CD4-positive, CD25-positive, alpha-beta regulatory T cell (primary cell): ENCODE measurements at regions not wholly inside any gene's neighbourhood (a gene's known extent, or its start where the extent isn't known, plus 50 kb on each side); places are given as distances from the start of the nearest gene placed in this dataset.

Experiments
- ATAC-seq, 2 donors: fragments of 150-1000 bp; cut with Tn5 transposase; one replicate each; pipeline ENCODE4 v1.10.0; 2021; ENCODE audit warnings: low read depth in 2 of 2, moderate number of reproducible peaks in 2 of 2, moderate library complexity in 1 of 2
- DNase-seq, 3 donors: peaks; one replicate each; pipeline versions ENCODE4 v3.0.0 to v3.0.0-alpha.2; 2012 to 2022; ENCODE audit warnings: mixed read lengths in 1 of 3
- H3K27ac ChIP-seq: one replicate; pipeline ENCODE4 v1.7.0; 2013; ENCODE audit warnings: mild to moderate bottlenecking, low read length; ENCODE audit not compliant: insufficient read depth, poor library complexity, severe bottlenecking
- H3K27me3 ChIP-seq: one replicate; pipeline ENCODE4 v1.7.0; 2013; ENCODE audit warnings: low read length; ENCODE audit not compliant: control insufficient read depth, insufficient read depth
- H3K36me3 ChIP-seq: one replicate; pipeline ENCODE4 v1.7.0; 2013; ENCODE audit warnings: mild to moderate bottlenecking, low read length, moderate library complexity; ENCODE audit not compliant: control insufficient read depth, insufficient read depth
- H3K4me1 ChIP-seq: 2 replicates; pipeline ENCODE4 v1.7.0; 2013; ENCODE audit warnings: mild to moderate bottlenecking, low read length; ENCODE audit not compliant: insufficient read depth, control insufficient read depth, poor library complexity, severe bottlenecking
- H3K4me3 ChIP-seq: one replicate; pipeline ENCODE4 v1.7.0; 2013; ENCODE audit warnings: low read depth, mild to moderate bottlenecking, low read length, moderate library complexity
- H3K9me3 ChIP-seq, 2 experiments: 1 replicate in 1 of 2; 2 replicates in 1 of 2; pipeline ENCODE4 v1.7.0; 2013; ENCODE audit warnings: low read length in 2 of 2, mild to moderate bottlenecking in 1 of 2, moderate library complexity in 1 of 2; ENCODE audit not compliant: control insufficient read depth in 2 of 2
- H3K27ac Mint-ChIP-seq, 3 donors: one replicate each; pipeline ENCODE4 v1.8.0; 2020 to 2022; ENCODE audit warnings: mild to moderate bottlenecking in 3 of 3, mixed read lengths in 3 of 3, moderate library complexity in 2 of 3
- H3K27me3 Mint-ChIP-seq: one replicate; pipeline ENCODE4 v1.8.0; 2022; ENCODE audit warnings: mild to moderate bottlenecking, mixed read lengths
- H3K36me3 Mint-ChIP-seq: one replicate; pipeline ENCODE4 v1.8.0; 2020; ENCODE audit warnings: mixed read lengths
- H3K4me1 Mint-ChIP-seq, 4 donors: one replicate each; pipeline ENCODE4 v1.8.0; 2020 to 2022; ENCODE audit warnings: mixed read lengths in 4 of 4, mild to moderate bottlenecking in 1 of 4
- H3K4me3 Mint-ChIP-seq, 4 donors: one replicate each; pipeline ENCODE4 v1.8.0; 2020 to 2022; ENCODE audit warnings: mild to moderate bottlenecking in 4 of 4, mixed read lengths in 4 of 4, moderate library complexity in 3 of 4
- H3K9me3 Mint-ChIP-seq, 7 donors: one replicate each; pipeline ENCODE4 v1.8.0; 2020 to 2022; ENCODE audit warnings: mixed read lengths in 7 of 7, mild to moderate bottlenecking in 3 of 7, moderate library complexity in 2 of 7

DNA sequence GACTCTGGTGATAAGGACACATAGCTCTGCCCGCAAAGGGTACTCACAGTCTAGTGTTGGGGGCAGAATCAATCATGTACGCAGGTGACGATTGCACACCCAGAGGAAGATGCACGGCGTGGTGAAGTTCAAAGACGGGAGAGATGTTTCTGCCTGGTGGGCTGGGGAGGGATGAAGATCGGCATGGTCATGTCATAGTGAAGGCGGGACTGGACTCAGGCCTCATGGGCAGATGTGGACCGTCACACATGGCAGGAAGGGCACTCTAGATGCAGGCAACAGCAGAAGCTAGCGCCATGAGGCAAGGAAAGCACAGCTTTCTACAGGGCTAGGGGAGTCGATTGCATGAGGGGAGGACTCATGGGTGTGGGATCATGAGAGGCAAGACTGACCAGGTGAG lies 240.6 kb downstream of the OPA1 start:
- H3K4me1 ChIP-seq, result no peaks in the 10 kb centered on the region
- H3K36me3 Mint-ChIP-seq, result no peaks in the 10 kb centered on the region
- DNase-seq (no peak), ATAC-seq (no peak)
- H3K9me3 Mint-ChIP-seq, result peaks cover 0 to 3% (median 0%) of the 10 kb centered on the region in 7 donors
- no peak overlapping the region for H3K4me3 ChIP-seq
- H3K27ac Mint-ChIP-seq, result no peak overlapping the region
- peaks cover 7% of the 10 kb centered on the region for H3K27me3 Mint-ChIP-seq
- no peaks in the 10 kb centered on the region for H3K27me3 ChIP-seq
- H3K4me1 Mint-ChIP-seq, result no peaks in the 10 kb centered on the region
- H3K27ac ChIP-seq, result no peak overlapping the region
- no peak overlapping the region for H3K4me3 Mint-ChIP-seq
- no peaks in the 10 kb centered on the region for H3K9me3 ChIP-seq
- no peaks in the 10 kb centered on the region for H3K36me3 ChIP-seq

DNA sequence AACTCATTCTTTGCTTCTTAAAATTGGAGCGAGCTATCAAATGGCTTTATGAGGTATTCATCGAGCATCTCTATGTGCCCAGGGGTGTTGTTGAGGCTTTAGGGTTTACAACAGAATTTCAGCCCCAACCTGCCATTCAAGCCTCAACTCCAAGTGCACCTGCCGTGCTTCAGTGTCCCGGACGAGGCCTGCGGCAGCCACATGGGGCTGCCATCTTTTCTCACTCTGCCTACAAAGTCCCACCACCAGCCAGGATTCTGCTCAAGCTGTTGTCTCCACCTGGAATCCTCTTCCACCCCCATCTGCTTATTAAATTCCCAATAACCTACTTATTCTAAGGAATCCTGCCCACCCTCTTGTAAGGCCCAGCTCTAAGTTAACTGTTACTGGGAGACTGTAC lies 242.4 kb downstream of the OPA1 start:
- H3K4me1 Mint-ChIP-seq, result no peaks in the 10 kb centered on the region
- no peaks in the 10 kb centered on the region for H3K4me1 ChIP-seq

DNA sequence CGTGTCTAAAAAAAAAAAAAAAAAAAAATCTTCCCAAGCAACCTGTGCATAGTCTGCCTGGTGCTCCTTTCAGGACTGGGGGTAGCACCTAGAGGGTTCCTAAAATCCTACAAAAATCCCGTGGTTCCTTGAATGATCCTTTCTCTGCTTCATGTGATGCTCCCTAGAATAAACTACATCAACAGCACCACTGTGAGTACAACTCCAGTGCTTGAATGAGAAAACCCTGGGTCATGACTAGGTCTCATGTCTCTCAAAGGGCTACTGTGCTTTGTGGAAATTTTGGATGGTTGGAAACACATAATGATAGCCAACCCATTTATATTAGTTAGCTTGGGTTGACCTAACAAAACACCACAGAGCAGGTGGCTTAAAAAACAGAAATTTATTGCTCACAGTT lies 243.5 kb downstream of the OPA1 start:
- no peak overlapping the region for H3K4me3 ChIP-seq
- ATAC-seq (no peak), DNase-seq (no peak)
- H3K4me1 ChIP-seq, result no peaks in the 10 kb centered on the region
- no peaks in the 10 kb centered on the region for H3K36me3 ChIP-seq
- H3K9me3 ChIP-seq, result no peaks in the 10 kb centered on the region
- no peak overlapping the region for H3K4me3 Mint-ChIP-seq
- peaks cover 16% of the 10 kb centered on the region for H3K27me3 Mint-ChIP-seq
- no peaks in the 10 kb centered on the region for H3K36me3 Mint-ChIP-seq
- H3K4me1 Mint-ChIP-seq, result peaks cover 0 to under 1% (median 0%) of the 10 kb centered on the region in 4 donors
- H3K27me3 ChIP-seq, result peaks cover 4% of the 10 kb centered on the region
- no peak overlapping the region for H3K27ac Mint-ChIP-seq
- no peak overlapping the region for H3K27ac ChIP-seq
- peaks cover 0 to 3% (median 0%) of the 10 kb centered on the region in 7 donors for H3K9me3 Mint-ChIP-seq

More for the DNA sequence above, 242.4 kb downstream of the OPA1 start:
- Mint-ChIP-seq H3K4me3 (no peak overlapping the region), H3K36me3 (no peaks in the 10 kb centered on the region), H3K27ac (no peak overlapping the region), H3K27me3 (peaks cover 12% of the 10 kb centered on the region), H3K9me3 (peaks cover 0 to 3% (median 0%) of the 10 kb centered on the region in 7 donors)
- H3K4me3 ChIP-seq, result no peak overlapping the region
- ATAC-seq, result no peak
- no peaks in the 10 kb centered on the region for H3K27me3 ChIP-seq
- no peaks in the 10 kb centered on the region for H3K9me3 ChIP-seq
- no peaks in the 10 kb centered on the region for H3K36me3 ChIP-seq
- DNase-seq, result no peak
- H3K27ac ChIP-seq, result no peak overlapping the region

DNA sequence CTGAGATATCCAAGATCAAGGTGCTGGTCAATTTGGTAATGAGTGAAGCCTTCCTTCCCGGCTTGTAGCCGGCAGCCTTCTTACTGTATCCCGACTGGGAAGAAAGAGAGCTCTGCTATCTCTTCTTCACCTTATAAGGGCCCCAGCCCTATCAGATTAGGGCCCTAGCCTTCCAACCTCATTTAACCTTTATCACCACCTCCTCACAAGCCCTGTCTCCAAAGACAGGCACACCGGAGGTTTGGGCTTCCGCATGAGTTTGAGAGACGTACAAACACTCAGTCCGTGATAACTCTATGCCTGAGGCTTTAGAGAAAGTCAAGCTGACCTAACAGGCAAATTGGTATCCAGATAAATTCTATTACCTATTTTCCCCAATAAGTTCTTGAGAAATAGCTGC lies 243.9 kb downstream of the OPA1 start:
- no peak overlapping the region for H3K27ac Mint-ChIP-seq
- no peak overlapping the region for H3K4me3 ChIP-seq
- ATAC-seq, result no peak

DNA sequence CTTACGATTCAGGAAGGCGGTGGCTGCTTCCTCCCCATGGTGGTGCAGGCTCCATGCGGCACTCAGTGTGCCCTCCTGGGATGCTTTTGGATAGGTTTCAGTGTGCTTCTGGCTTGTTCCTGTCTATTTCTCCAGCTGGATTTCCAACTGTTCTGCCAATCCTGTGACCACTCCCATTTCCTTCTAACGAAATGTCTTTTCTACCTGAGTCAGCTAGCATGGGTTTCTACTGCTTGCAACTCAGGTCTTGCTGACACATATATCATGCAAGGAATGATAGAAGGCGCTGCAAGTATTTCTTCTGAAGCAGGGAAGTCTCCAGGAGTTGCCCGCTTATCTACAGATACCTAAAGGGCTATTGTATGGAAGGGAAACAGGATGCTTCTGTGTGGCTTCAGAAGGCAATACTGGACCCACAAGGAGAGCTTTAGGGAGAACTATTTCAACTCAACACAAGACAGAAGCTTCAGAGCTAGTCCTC lies 244.4 kb downstream of the OPA1 start:
- Histone ChIP-seq H3K27me3 (peaks cover 8% of the 10 kb centered on the region), H3K27ac (no peak overlapping the region), H3K4me3 (no peak overlapping the region), H3K36me3 (no peaks in the 10 kb centered on the region), H3K4me1 (no peaks in the 10 kb centered on the region), H3K9me3 (no peaks in the 10 kb centered on the region)
- ATAC-seq (no peak), DNase-seq (no peak)
- H3K4me3 Mint-ChIP-seq, result no peak overlapping the region
- H3K4me1 Mint-ChIP-seq, result peaks cover 0 to 2% (median 0%) of the 10 kb centered on the region in 4 donors
- peaks cover 18% of the 10 kb centered on the region for H3K27me3 Mint-ChIP-seq
- no peaks in the 10 kb centered on the region for H3K36me3 Mint-ChIP-seq
- H3K9me3 Mint-ChIP-seq, result peaks cover 0 to 4% (median 0%) of the 10 kb centered on the region in 7 donors
- no peak overlapping the region for H3K27ac Mint-ChIP-seq

More for the DNA sequence above, 243.9 kb downstream of the OPA1 start:
- no peaks in the 10 kb centered on the region for H3K36me3 Mint-ChIP-seq
- DNase-seq, result no peak
- peaks cover 18% of the 10 kb centered on the region for H3K27me3 Mint-ChIP-seq
- Histone ChIP-seq H3K4me1 (no peaks in the 10 kb centered on the region), H3K27me3 (peaks cover 6% of the 10 kb centered on the region), H3K36me3 (no peaks in the 10 kb centered on the region), H3K9me3 (no peaks in the 10 kb centered on the region), H3K27ac (no peak overlapping the region)
- no peak overlapping the region for H3K4me3 Mint-ChIP-seq
- H3K9me3 Mint-ChIP-seq, result peaks cover 0 to 4% (median 0%) of the 10 kb centered on the region in 7 donors
- peaks cover 0 to 2% (median 0%) of the 10 kb centered on the region in 4 donors for H3K4me1 Mint-ChIP-seq

DNA sequence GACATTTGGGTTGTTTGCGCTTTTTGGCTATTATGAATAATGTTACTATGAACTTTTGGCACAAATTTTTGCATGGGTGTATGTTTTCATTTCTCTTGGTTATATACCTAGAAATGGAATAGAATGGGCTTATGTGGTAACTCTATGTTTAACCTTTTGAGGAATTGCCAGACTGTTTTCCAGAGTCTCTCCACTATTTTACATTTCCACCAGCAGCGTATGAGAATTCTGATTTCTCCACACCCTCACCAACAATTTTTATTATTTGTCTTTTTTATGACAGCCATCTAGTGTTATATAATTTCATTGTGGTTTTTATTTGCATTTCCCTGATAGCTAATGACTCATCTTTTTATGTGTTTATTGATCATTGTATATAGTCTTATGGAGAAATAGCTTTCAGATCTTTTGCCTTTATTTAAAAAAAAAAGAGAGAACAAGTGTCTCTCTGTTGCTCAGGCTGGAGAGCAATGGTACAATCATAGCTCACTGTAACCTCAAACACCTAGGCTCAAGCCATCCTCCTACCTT lies 247.2 kb downstream of the OPA1 start:
- ATAC-seq, result no peak
- no peak for DNase-seq
- peaks cover 0 to 2% (median 0%) of the 10 kb centered on the region in 4 donors for H3K4me1 Mint-ChIP-seq
- no peak overlapping the region for H3K27ac Mint-ChIP-seq
- Histone ChIP-seq H3K27me3 (peaks cover 8% of the 10 kb centered on the region), H3K27ac (no peak overlapping the region), H3K4me1 (no peaks in the 10 kb centered on the region), H3K36me3 (no peaks in the 10 kb centered on the region), H3K9me3 (no peaks in the 10 kb centered on the region), H3K4me3 (no peak overlapping the region)
- no peak overlapping the region for H3K4me3 Mint-ChIP-seq
- H3K36me3 Mint-ChIP-seq, result no peaks in the 10 kb centered on the region
- peaks cover 28% of the 10 kb centered on the region for H3K27me3 Mint-ChIP-seq
- peaks cover 0 to 6% (median 0%) of the 10 kb centered on the region in 7 donors for H3K9me3 Mint-ChIP-seq

DNA sequence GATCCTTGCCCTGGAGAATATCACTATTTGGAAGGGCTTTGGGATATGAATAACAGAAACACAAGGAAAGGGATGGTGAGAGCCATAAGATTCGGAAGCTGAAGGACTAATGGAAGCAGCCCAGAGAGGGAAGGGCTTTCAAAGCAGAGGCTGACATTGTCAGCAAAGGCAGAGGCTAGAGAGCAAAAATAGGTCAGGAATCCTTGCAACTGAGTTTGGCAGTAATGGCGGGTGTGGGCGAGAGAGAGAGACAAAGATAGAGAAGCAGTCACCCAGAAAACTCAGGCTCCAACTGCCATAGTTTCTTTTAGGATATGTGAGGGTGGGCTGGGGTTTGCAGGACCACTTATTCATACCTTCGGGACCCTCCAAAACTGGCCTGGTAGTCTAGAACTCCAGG lies 248.6 kb downstream of the OPA1 start:
- H3K27ac ChIP-seq, result no peak overlapping the region
- no peak for DNase-seq
- Mint-ChIP-seq H3K27ac (no peak overlapping the region), H3K4me1 (peaks cover 0 to 2% (median 0%) of the 10 kb centered on the region in 4 donors), H3K36me3 (no peaks in the 10 kb centered on the region), H3K9me3 (peaks cover 0 to 6% (median 2%) of the 10 kb centered on the region in 7 donors), H3K4me3 (no peak overlapping the region), H3K27me3 (peaks cover 25% of the 10 kb centered on the region)
- ATAC-seq, result no peak
- no peaks in the 10 kb centered on the region for H3K9me3 ChIP-seq
- H3K36me3 ChIP-seq, result no peaks in the 10 kb centered on the region
- H3K27me3 ChIP-seq, result peaks cover 8% of the 10 kb centered on the region
- no peak overlapping the region for H3K4me3 ChIP-seq
- H3K4me1 ChIP-seq, result no peaks in the 10 kb centered on the region
